Karpas-422 (cell line): ENCODE measurements at regions not wholly inside any gene's neighbourhood (a gene's known extent, or its start where the extent isn't known, plus 50 kb on each side); places are given as distances from the start of the nearest gene placed in this dataset.
"Not testable (repeated sequence)": the region's sequence is repeated elsewhere in the genome, so short reads cannot be mapped to it uniquely, and the experiment has no call there.

Experiments used
- DNase-seq: peaks from one replicate; pipeline ENCODE4 v3.0.0-alpha.2; 2015
- H2AFZ ChIP-seq: fragments of 200-600 bp; sonication (generic); 2 replicates; pipeline ENCODE4 v1.6.1; 2014; ENCODE audit warnings: antibody characterized with exemption, low read length, mixed read lengths
- H3K27ac ChIP-seq: fragments of 200-600 bp; sonication (generic); 2 replicates; pipeline ENCODE4 v1.5.1; 2014; ENCODE audit warnings: mild to moderate bottlenecking, low read length, moderate library complexity
- H3K27me3 ChIP-seq: fragments of 200-600 bp; sonication (generic); 2 replicates; pipeline ENCODE4 v1.6.1; 2014; ENCODE audit warnings: low read length, mixed read lengths
- H3K36me3 ChIP-seq: fragments of 200-600 bp; sonication (generic); 2 replicates; pipeline ENCODE4 v1.6.1; 2014; ENCODE audit warnings: low read length, mixed read lengths; ENCODE audit not compliant: insufficient read depth
- H3K4me1 ChIP-seq: fragments of 200-600 bp; sonication (generic); 2 replicates; pipeline ENCODE4 v1.6.1; 2014; ENCODE audit warnings: mild to moderate bottlenecking, low read length, mixed read lengths
- H3K4me2 ChIP-seq: fragments of 200-600 bp; sonication (generic); 2 replicates; pipeline ENCODE4 v1.6.1; 2014; ENCODE audit warnings: low read length, low read depth, mild to moderate bottlenecking; ENCODE audit not compliant: poor library complexity, severe bottlenecking
- H3K4me3 ChIP-seq: fragments of 200-600 bp; sonication (generic); 2 replicates; pipeline ENCODE4 v1.5.1; 2014; ENCODE audit warnings: mild to moderate bottlenecking, antibody characterized with exemption, low read length, mixed read lengths
- H3K79me2 ChIP-seq: fragments of 200-600 bp; sonication (generic); 2 replicates; pipeline ENCODE4 v1.6.1; 2014; ENCODE audit warnings: mild to moderate bottlenecking, low read length, mixed read lengths
- H3K9ac ChIP-seq: fragments of 200-600 bp; sonication (generic); 2 replicates; pipeline ENCODE4 v1.6.0; 2014; ENCODE audit warnings: low read length
- H3K9me2 ChIP-seq: fragments of 200-600 bp; sonication (generic), shearing (Covaris generic); replicated peaks from 2 replicates; pipeline ENCODE4 v1.6.0; 2014; ENCODE audit warnings: mild to moderate bottlenecking, low read length, moderate library complexity; ENCODE audit not compliant: insufficient read depth
- H3K9me3 ChIP-seq: fragments of 300-700, 200-600 bp; sonication (generic); 2 replicates; pipeline ENCODE4 v1.6.1; 2014; ENCODE audit warnings: low read length, mixed read lengths
- H4K20me1 ChIP-seq: fragments of 200-600 bp; sonication (generic); 2 replicates; pipeline ENCODE4 v1.6.1; 2014; ENCODE audit warnings: mild to moderate bottlenecking, antibody characterized with exemption, low read length, low read depth; ENCODE audit not compliant: insufficient read depth

DNA sequence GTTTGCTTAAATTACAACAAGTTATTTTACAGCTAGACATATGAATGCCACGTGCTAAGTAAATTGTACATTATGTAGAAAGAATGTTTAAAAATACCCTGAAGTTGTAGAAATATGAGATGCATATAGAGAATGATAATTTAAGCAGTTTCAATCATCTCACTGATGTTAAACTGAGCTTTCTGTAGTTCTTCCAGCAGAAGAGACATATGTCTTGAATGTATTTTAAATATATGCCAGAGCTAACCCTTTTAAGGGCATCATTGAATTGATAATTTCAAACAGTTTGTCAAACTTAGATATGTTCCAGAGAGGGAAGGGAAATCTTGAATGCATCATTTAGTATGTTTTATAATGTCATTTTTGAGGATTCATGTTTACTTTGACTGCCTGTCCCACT lies 255.2 kb downstream of the MDFIC start:
- Histone ChIP-seq H3K4me3 (no peak overlapping the region), H3K4me1 (no peaks in the 10 kb centered on the region), H3K9ac (no peak overlapping the region), H3K36me3 (no peaks in the 10 kb centered on the region), H3K79me2 (no peaks in the 10 kb centered on the region), H3K27me3 (no peaks in the 10 kb centered on the region), H4K20me1 (no peaks in the 10 kb centered on the region), H3K27ac (no peak overlapping the region), H3K9me2 (no peaks in the 10 kb centered on the region), H3K9me3 (peaks cover 31% of the 10 kb centered on the region), H3K4me2 (no peak overlapping the region), H2AFZ (no peak overlapping the region)
- no peak for DNase-seq

GRCh38 chr7:115172397-115172796 lies 250.5 kb downstream of the MDFIC start:
- not testable (repeated sequence) for H3K36me3 ChIP-seq, H3K27ac ChIP-seq, H3K4me3 ChIP-seq, H3K4me2 ChIP-seq, H3K4me1 ChIP-seq, H4K20me1 ChIP-seq, H3K27me3 ChIP-seq, H3K79me2 ChIP-seq, H3K9me3 ChIP-seq, DNase-seq, H3K9ac ChIP-seq, H2AFZ ChIP-seq, H3K9me2 ChIP-seq

DNA sequence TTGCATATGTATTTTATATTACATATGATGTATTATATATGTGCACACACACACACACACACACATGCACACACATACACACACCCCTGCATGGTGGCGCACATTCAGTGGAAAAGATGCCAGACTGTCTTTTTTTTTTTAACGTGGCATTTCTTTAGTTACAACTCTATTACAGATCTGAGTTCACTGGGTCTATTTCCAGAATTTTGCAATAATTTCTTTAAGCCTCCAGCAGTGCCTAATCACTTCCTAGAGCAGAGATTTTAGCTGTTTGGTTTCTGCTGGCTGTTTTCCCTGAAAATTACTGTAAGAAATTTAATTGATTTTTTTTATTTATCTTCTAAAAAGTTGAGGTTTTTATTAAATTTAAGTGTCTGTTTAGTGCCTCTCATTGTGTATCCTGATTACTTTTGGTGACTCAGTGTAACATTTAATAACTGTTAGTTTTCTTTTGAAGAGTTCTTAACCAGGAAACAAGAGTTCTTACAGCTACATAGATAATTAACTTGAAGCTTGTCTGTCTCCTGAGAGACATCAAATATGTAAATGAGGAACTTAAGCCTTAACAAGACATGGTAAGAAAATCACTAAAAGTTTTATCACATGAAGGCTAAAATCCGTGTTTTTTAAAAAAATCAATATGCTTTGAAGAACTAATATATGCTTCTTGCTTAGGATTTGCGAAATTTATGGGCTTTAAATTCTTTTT lies 232.0 kb downstream of the MDFIC start:
- no peak for DNase-seq
- H3K4me3 ChIP-seq, result no peak overlapping the region
- no peaks in the 10 kb centered on the region for H3K4me1 ChIP-seq
- no peaks in the 10 kb centered on the region for H3K36me3 ChIP-seq
- H3K27me3 ChIP-seq, result no peaks in the 10 kb centered on the region
- H3K9me3 ChIP-seq, result peaks cover 19% of the 10 kb centered on the region
- no peak overlapping the region for H3K9ac ChIP-seq
- no peak overlapping the region for H2AFZ ChIP-seq
- H3K79me2 ChIP-seq, result no peaks in the 10 kb centered on the region
- no peaks in the 10 kb centered on the region for H3K9me2 ChIP-seq
- no peak overlapping the region for H3K27ac ChIP-seq
- no peak overlapping the region for H3K4me2 ChIP-seq
- no peaks in the 10 kb centered on the region for H4K20me1 ChIP-seq

DNA sequence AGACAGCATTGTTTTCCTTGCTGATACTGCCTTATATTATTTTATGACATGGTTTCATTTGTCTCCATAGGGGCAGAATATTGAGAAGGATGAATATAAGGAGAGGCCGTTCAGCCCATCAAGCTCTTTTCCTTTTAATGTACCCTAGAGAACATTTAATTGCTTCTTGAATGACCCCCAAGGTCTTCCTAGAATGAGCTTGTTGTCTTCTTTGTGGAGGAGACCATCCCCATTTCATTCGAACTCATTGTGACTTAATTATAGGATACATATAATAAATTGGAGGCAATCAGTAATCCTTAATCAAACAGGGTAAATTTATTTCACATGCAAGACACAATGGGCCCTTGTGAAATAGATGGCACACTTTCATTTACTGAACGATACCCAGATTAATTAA lies 231.3 kb downstream of the MDFIC start:
- H3K4me3 ChIP-seq, result no peak overlapping the region
- H3K27me3 ChIP-seq, result no peaks in the 10 kb centered on the region
- no peak overlapping the region for H3K27ac ChIP-seq
- no peaks in the 10 kb centered on the region for H3K9me2 ChIP-seq
- no peaks in the 10 kb centered on the region for H3K36me3 ChIP-seq
- DNase-seq, result no peak
- H3K9ac ChIP-seq, result no peak overlapping the region
- no peaks in the 10 kb centered on the region for H3K4me1 ChIP-seq
- no peaks in the 10 kb centered on the region for H4K20me1 ChIP-seq
- peaks cover 17% of the 10 kb centered on the region for H3K9me3 ChIP-seq
- H3K4me2 ChIP-seq, result no peak overlapping the region
- no peak overlapping the region for H2AFZ ChIP-seq
- H3K79me2 ChIP-seq, result no peaks in the 10 kb centered on the region

- no peak overlapping the region for H3K4me2 ChIP-seq
- no peaks in the 10 kb centered on the region for H3K4me1 ChIP-seq
- H4K20me1 ChIP-seq, result no peaks in the 10 kb centered on the region
- no peaks in the 10 kb centered on the region for H3K27me3 ChIP-seq
- H3K79me2 ChIP-seq, result no peaks in the 10 kb centered on the region
- DNase-seq, result no peak
- no peak overlapping the region for H3K9ac ChIP-seq
- H2AFZ ChIP-seq, result no peak overlapping the region
- no peak overlapping the region for H3K27ac ChIP-seq
- H3K4me3 ChIP-seq, result no peak overlapping the region
- no peaks in the 10 kb centered on the region for H3K9me2 ChIP-seq
- H3K36me3 ChIP-seq, result no peaks in the 10 kb centered on the region
- H3K9me3 ChIP-seq, result peaks cover 36% of the 10 kb centered on the region
These were observed 224.3 kb downstream of the MDFIC start for GRCh38 chr7:115146148-115146547.

DNA sequence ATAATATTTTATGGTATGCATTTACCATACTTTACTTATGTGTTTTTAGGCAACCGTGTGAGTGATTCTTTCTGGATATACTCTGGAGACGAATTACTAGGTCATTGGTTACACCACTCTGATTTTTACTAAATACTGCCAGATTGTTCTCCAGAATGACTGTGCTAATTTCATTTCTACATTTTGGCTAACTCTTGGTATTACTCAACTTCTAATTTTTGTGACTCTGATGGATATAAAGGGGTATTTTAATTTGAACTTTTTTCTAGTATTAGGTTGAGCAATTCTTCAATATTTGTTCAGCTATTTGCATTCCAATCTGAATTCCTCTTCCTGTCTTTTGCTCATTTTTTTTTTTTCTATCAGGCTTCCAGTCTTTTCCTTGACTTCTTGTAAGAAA lies 223.6 kb downstream of the MDFIC start:
- no peak overlapping the region for H3K27ac ChIP-seq
- H3K9ac ChIP-seq, result no peak overlapping the region
- no peak overlapping the region for H3K4me3 ChIP-seq
- no peak overlapping the region for H2AFZ ChIP-seq
- no peaks in the 10 kb centered on the region for H3K9me2 ChIP-seq
- H4K20me1 ChIP-seq, result no peaks in the 10 kb centered on the region
- H3K27me3 ChIP-seq, result no peaks in the 10 kb centered on the region
- no peaks in the 10 kb centered on the region for H3K4me1 ChIP-seq
- DNase-seq, result no peak
- no peaks in the 10 kb centered on the region for H3K36me3 ChIP-seq
- H3K9me3 ChIP-seq, result peaks cover 35% of the 10 kb centered on the region
- H3K79me2 ChIP-seq, result no peaks in the 10 kb centered on the region
- no peak overlapping the region for H3K4me2 ChIP-seq

- no peaks in the 10 kb centered on the region for H3K27me3 ChIP-seq
- DNase-seq, result no peak
- no peaks in the 10 kb centered on the region for H3K79me2 ChIP-seq
- no peak overlapping the region for H2AFZ ChIP-seq
- no peaks in the 10 kb centered on the region for H4K20me1 ChIP-seq
- H3K4me3 ChIP-seq, result no peak overlapping the region
- H3K4me2 ChIP-seq, result no peak overlapping the region
- H3K9me2 ChIP-seq, result no peaks in the 10 kb centered on the region
- no peak overlapping the region for H3K27ac ChIP-seq
- no peak overlapping the region for H3K9ac ChIP-seq
- H3K4me1 ChIP-seq, result no peaks in the 10 kb centered on the region
- no peaks in the 10 kb centered on the region for H3K36me3 ChIP-seq
- H3K9me3 ChIP-seq, result peaks cover 44% of the 10 kb centered on the region
These were observed 215.9 kb downstream of the MDFIC start for GRCh38 chr7:115137816-115138215.

DNA sequence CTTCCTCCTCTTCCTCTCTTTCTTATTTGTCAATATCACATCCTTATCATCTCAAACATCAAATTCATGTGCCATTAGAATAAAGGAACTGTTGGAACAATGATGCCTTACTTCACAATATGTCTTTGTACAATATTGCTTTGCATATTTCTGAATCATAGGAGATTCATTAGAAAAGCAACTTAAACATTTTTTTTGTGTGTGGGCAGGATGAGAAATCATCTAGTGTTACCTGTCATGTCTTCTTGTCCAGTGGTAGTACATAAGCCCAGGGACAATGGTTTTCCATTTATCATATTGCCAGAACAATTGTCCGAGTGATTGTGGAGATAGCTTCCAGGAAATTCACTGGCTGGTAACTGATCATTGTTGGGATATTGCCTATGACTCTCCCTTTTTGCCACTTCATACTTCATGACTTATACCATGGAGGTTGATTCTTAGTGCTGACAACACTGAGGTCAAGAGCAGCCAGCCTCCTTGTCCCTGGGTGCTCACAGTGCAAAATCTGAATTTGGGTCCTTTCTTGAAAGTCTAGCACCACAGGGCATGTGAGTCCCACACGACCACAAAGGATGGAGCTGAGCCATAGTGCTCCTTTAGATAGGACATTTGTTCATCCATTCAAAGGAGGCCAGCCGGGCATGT lies 215.0 kb downstream of the MDFIC start:
- Histone ChIP-seq H3K27ac (no peak overlapping the region), H4K20me1 (no peaks in the 10 kb centered on the region), H3K9me3 (peaks cover 44% of the 10 kb centered on the region), H3K36me3 (no peaks in the 10 kb centered on the region), H3K4me3 (no peak overlapping the region), H3K4me2 (no peak overlapping the region), H3K4me1 (no peaks in the 10 kb centered on the region), H3K9ac (no peak overlapping the region), H3K27me3 (no peaks in the 10 kb centered on the region), H3K9me2 (no peaks in the 10 kb centered on the region), H3K79me2 (no peaks in the 10 kb centered on the region), H2AFZ (no peak overlapping the region)
- no peak for DNase-seq
